Sigmoid colon (tissue), 6 donors: ENCODE measurements at regions not wholly inside any gene's neighbourhood (a gene's known extent, or its start where the extent isn't known, plus 50 kb on each side); places are given as distances from the start of the nearest gene placed in this dataset.

ENCODE experiments used
- DNase-seq: peaks from one replicate; pipeline ENCODE4 v3.0.0-alpha.2; 2019
- H3K27ac ChIP-seq, 4 donors: fragments of 200-600 bp; sonication (generic); one replicate each; pipeline ENCODE4 v1.5.1; 2016 to 2019; ENCODE audit warnings: mild to moderate bottlenecking in 1 of 4
- H3K27me3 ChIP-seq, 3 donors: fragments of 200-600 bp; sonication (generic); one replicate each; pipeline ENCODE4 v1.5.1; 2019; ENCODE audit warnings: mild to moderate bottlenecking in 1 of 3
- H3K36me3 ChIP-seq, 4 donors: fragments of 200-600 bp; sonication (generic); one replicate each; pipeline ENCODE4 v1.5.1; 2016 to 2019
- H3K4me1 ChIP-seq, 4 donors: fragments of 200-600 bp; sonication (generic); one replicate each; pipeline ENCODE4 v1.5.1; 2017 to 2019
- H3K4me3 ChIP-seq, 4 donors: fragments of 200-600 bp; sonication (generic); one replicate each; pipeline ENCODE4 v1.5.1; 2017 to 2019; ENCODE audit warnings: mild to moderate bottlenecking in 2 of 4, moderate library complexity in 1 of 4
- H3K9me3 ChIP-seq, 4 donors: fragments of 200-600 bp in 3 of 4; sonication (generic) in 3 of 4; one replicate each; pipeline versions ENCODE4 v1.5.1 to v1.6.1; 2013 to 2019
- EP300 ChIP-seq, 4 donors: sonication (generic); formaldehyde crosslinking; IDR thresholded peaks; one replicate each; pipeline ENCODE4 v1.6.1; 2017; ENCODE audit warnings: antibody characterized with exemption in 4 of 4
- POLR2A ChIP-seq, 2 donors: fragments of 450-650 bp; IDR thresholded peaks; one replicate each; pipeline ENCODE4 v1.6.1; 2016; ENCODE audit warnings: antibody characterized with exemption in 2 of 2, mild to moderate bottlenecking in 2 of 2, moderate library complexity in 2 of 2
- POLR2AphosphoS5 ChIP-seq, 4 donors: sonication (generic); formaldehyde crosslinking; IDR thresholded peaks; one replicate each; pipeline ENCODE4 v1.6.1; 2017; ENCODE audit warnings: antibody characterized with exemption in 4 of 4
- WGBS, 2 donors: extraction: QIAGEN DNeasy Blood & Tissue Kit; methylation state at CpG; one replicate each; pipeline ENCODE4 v1.1.7; 2013; 5-methylcytosine and 5-hydroxymethylcytosine counted together
- intact Hi-C: fragments of 100-400 bp; cut with DNase I; formaldehyde crosslinking; loops from one replicate; pipeline ENCODE4 v1.15.1; 2023
- TF ChIP-seq, protein P1 (sequence below), 4 experiments: fragments of 450-650 bp in 3 of 4; fragments of 200-600 bp in 1 of 4; IDR thresholded peaks; one replicate each; pipeline ENCODE4 v1.5.1; 2016 to 2019; ENCODE audit warnings: antibody characterized with exemption in 4 of 4, mild to moderate bottlenecking in 3 of 4, moderate library complexity in 2 of 4
- donor health status: healthy with polysubstance abuse.
- donor health status: healthy.

DNA sequence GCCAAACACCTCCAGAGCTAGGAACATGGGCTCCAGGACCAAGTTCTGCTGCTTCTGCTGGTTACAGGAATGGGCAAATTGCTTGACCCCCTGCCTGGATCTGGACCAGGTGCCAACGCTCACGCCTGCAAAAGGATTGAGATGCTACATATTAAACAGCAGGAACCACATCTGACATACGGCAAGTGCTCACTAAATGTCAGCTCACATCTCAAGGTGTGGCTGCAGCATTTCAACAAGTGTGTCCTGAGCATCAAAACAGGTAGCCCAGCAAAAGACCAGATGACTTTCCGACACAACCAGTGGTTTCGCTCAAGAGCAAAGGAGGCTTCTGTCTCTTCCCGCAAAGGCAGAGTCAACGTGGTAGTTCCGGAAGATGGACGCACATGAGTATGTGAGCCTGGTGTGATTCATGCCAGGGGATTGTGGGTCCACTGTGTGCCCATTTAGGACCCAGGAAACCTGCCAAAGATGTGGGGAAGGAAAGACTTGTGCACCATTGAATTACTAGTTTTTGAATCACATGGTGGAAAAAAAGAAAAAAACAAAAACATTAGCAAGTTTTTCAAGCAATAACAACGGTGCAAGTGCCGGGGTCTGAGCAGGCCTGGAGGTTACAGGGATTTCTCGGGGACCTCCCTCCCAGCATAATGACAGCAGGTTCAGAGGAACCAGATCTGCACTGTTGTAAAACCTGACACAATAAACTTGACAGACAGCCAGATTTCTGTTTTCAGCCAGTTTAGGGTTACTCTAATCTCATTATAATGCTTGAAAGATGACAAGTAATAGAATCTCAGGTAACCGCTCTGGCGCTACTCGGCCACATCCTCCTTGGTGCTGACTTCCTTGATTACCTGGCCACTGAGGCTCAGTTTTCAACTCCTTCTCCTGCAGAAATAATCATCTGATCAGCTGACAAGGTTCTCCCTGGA, 77.9 kb downstream of the SOX1 start:
- no peak overlapping the region for H3K27ac ChIP-seq
- no peak overlapping the region for H3K4me3 ChIP-seq
- intact Hi-C loops: no loop called here
- H3K27me3 ChIP-seq: peaks cover 0 to 21% (median 0%) of the 10 kb centered on the region in 3 donors
- WGBS, 2 donors: 60 to 75% methylated on average over 15 of the region's 15 CpGs
- H3K9me3 ChIP-seq: no peaks in the 10 kb centered on the region
- no peak for TF ChIP-seq EP300 (IDR thresholded peaks at IDR 0.05)
- no peak for TF ChIP-seq POLR2AphosphoS5 (IDR thresholded peaks at IDR 0.05)
- TF ChIP-seq, protein P1, sequence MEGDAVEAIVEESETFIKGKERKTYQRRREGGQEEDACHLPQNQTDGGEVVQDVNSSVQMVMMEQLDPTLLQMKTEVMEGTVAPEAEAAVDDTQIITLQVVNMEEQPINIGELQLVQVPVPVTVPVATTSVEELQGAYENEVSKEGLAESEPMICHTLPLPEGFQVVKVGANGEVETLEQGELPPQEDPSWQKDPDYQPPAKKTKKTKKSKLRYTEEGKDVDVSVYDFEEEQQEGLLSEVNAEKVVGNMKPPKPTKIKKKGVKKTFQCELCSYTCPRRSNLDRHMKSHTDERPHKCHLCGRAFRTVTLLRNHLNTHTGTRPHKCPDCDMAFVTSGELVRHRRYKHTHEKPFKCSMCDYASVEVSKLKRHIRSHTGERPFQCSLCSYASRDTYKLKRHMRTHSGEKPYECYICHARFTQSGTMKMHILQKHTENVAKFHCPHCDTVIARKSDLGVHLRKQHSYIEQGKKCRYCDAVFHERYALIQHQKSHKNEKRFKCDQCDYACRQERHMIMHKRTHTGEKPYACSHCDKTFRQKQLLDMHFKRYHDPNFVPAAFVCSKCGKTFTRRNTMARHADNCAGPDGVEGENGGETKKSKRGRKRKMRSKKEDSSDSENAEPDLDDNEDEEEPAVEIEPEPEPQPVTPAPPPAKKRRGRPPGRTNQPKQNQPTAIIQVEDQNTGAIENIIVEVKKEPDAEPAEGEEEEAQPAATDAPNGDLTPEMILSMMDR (IDR thresholded peaks at IDR 0.05): no peak
- no peak for TF ChIP-seq POLR2A (IDR thresholded peaks at IDR 0.05)
- no peaks in the 10 kb centered on the region for H3K36me3 ChIP-seq
- no peaks in the 10 kb centered on the region for H3K4me1 ChIP-seq
- DNase-seq: no peak

GRCh38 chr13:112145551-112146360, 78.8 kb downstream of the SOX1 start:
- Histone ChIP-seq H3K27ac (no peak overlapping the region), H3K27me3 (peaks cover 0 to 26% (median 0%) of the 10 kb centered on the region in 3 donors), H3K4me1 (no peaks in the 10 kb centered on the region), H3K36me3 (no peaks in the 10 kb centered on the region), H3K4me3 (no peak overlapping the region), H3K9me3 (no peaks in the 10 kb centered on the region)
- no peak for TF ChIP-seq EP300 (IDR thresholded peaks at IDR 0.05)
- TF ChIP-seq POLR2A (IDR thresholded peaks at IDR 0.05): no peak
- no peak for TF ChIP-seq POLR2AphosphoS5 (IDR thresholded peaks at IDR 0.05)
- TF ChIP-seq, protein P1 (IDR thresholded peaks at IDR 0.05): no peak
- 90 to 91% methylated on average over 27 of the region's 27 CpGs for WGBS, 2 donors
- intact Hi-C loops: no loop called here
- no peak for DNase-seq

DNA sequence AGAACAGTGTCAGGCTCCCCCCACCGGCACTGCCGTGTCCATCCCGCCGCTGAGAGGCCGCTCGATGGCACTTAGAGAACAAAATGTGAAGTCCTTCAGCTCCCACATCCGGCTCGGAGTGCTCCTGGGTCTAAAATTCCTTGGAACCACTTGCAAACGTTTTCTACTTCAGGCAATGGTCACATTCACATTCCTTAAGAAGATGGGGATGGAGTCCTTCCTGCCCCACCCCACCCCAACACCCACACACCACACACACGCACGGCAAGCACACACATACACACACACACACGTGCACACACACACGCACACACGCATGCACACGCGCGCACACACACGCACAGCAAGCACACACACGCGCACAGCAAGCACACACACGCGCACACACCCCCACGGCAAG, 83.4 kb downstream of the SOX1 start:
- DNase-seq: no peak
- Histone ChIP-seq H3K9me3 (no peaks in the 10 kb centered on the region), H3K4me3 (no peak overlapping the region), H3K4me1 (no peaks in the 10 kb centered on the region), H3K36me3 (no peaks in the 10 kb centered on the region), H3K27me3 (peaks cover 0 to 31% (median 0%) of the 10 kb centered on the region in 3 donors), H3K27ac (no peak overlapping the region)
- intact Hi-C loops: no loop called here
- 85 to 90% methylated on average over 23 of the region's 23 CpGs for WGBS, 2 donors
- TF ChIP-seq POLR2A (IDR thresholded peaks at IDR 0.05): no peak

GRCh38 chr13:112152846-112153245, 85.9 kb downstream of the SOX1 start:
- Histone ChIP-seq H3K27ac (no peak overlapping the region), H3K27me3 (peaks cover 0 to 31% (median 0%) of the 10 kb centered on the region in 3 donors), H3K4me3 (no peak overlapping the region), H3K4me1 (no peaks in the 10 kb centered on the region), H3K36me3 (no peaks in the 10 kb centered on the region), H3K9me3 (peaks cover 0 to 4% (median 0%) of the 10 kb centered on the region in 4 donors)
- 92 to 95% methylated on average over 9 of the region's 9 CpGs for WGBS, 2 donors
- DNase-seq: no peak
- TF ChIP-seq EP300 (IDR thresholded peaks at IDR 0.05) (no peak), POLR2A (IDR thresholded peaks at IDR 0.05) (no peak)
- intact Hi-C loops: no loop called here

- intact Hi-C loops: no loop called here
- H3K27ac ChIP-seq: no peak overlapping the region
- 84 to 89% methylated on average over 9 of the region's 9 CpGs for WGBS, 2 donors
These were observed 86.4 kb downstream of the SOX1 start for GRCh38 chr13:112153364-112153763.

More at GRCh38 chr13:112153364-112153763, 86.4 kb downstream of the SOX1 start:
- Histone ChIP-seq H3K4me3 (no peak overlapping the region), H3K4me1 (no peaks in the 10 kb centered on the region), H3K27me3 (peaks cover 0 to 31% (median 0%) of the 10 kb centered on the region in 3 donors), H3K9me3 (peaks cover 0 to 6% (median 0%) of the 10 kb centered on the region in 4 donors), H3K36me3 (no peaks in the 10 kb centered on the region)
- no peak for DNase-seq
- TF ChIP-seq, protein P1 (IDR thresholded peaks at IDR 0.05): no peak
- no peak for TF ChIP-seq EP300 (IDR thresholded peaks at IDR 0.05)
- TF ChIP-seq POLR2A (IDR thresholded peaks at IDR 0.05): no peak
- TF ChIP-seq POLR2AphosphoS5 (IDR thresholded peaks at IDR 0.05): no peak
